Smooth muscle cell (in vitro differentiated cells): ENCODE measurements at regions not wholly inside any gene's neighbourhood (a gene's known extent, or its start where the extent isn't known, plus 50 kb on each side); places are given as distances from the start of the nearest gene placed in this dataset.

Experiments
- DNase-seq: peaks from one replicate; lab custom pipeline; 2025; ENCODE audit not compliant: unreplicated experiment; lab: John Stamatoyannopoulos, UW
- H2AFZ ChIP-seq: fragments of 200-600 bp; sonication (generic); 2 replicates; pipeline ENCODE4 v1.6.0; 2016; ENCODE audit warnings: antibody characterized with exemption, low read depth, mild to moderate bottlenecking
- H3F3A ChIP-seq: fragments of 200-600 bp; sonication (generic); 2 replicates; pipeline ENCODE4 v1.6.0; 2017; ENCODE audit warnings: antibody characterized with exemption, low read depth
- H3K27ac ChIP-seq: fragments of 200-600 bp; sonication (generic); 2 replicates; pipeline ENCODE4 v1.5.1; 2016; ENCODE audit warnings: low read depth, mild to moderate bottlenecking
- H3K27me3 ChIP-seq: fragments of 200-600 bp; sonication (generic); 2 replicates; pipeline ENCODE4 v1.6.1; 2016; ENCODE audit warnings: low read depth, mild to moderate bottlenecking
- H3K36me3 ChIP-seq: fragments of 200-600 bp; sonication (generic); 2 replicates; pipeline ENCODE4 v1.5.1; 2016; ENCODE audit warnings: low read depth
- H3K4me1 ChIP-seq: fragments of 200-600 bp; sonication (generic); 2 replicates; pipeline ENCODE4 v1.5.1; 2016; ENCODE audit warnings: low read depth
- H3K4me2 ChIP-seq: fragments of 200-600 bp; sonication (generic); 2 replicates; pipeline ENCODE4 v1.6.0; 2016; ENCODE audit warnings: mild to moderate bottlenecking
- H3K4me3 ChIP-seq: fragments of 200-600 bp; sonication (generic); 2 replicates; pipeline ENCODE4 v1.5.1; 2016; ENCODE audit warnings: mild to moderate bottlenecking
- H3K79me2 ChIP-seq: fragments of 200-600 bp; sonication (generic); 2 replicates; pipeline ENCODE4 v1.6.0; 2016; ENCODE audit warnings: low read depth, mild to moderate bottlenecking
- H3K9ac ChIP-seq: fragments of 200-600 bp; sonication (generic); 2 replicates; pipeline ENCODE4 v1.6.0; 2016; ENCODE audit warnings: low read depth
- H3K9me3 ChIP-seq: fragments of 200-600 bp; sonication (generic); replicated peaks from 2 replicates; pipeline ENCODE4 v1.5.1; 2016; ENCODE audit warnings: low read depth
- H4K20me1 ChIP-seq: fragments of 200-600 bp; sonication (generic); 2 replicates; pipeline ENCODE4 v1.6.0; 2016; ENCODE audit warnings: low read depth
- CTCF ChIP-seq: fragments of 200-600 bp; sonication (generic); IDR thresholded peaks from 2 replicates; pipeline ENCODE4 v1.5.1; 2017; ENCODE audit warnings: borderline replicate concordance, mild to moderate bottlenecking, antibody characterized with exemption; ENCODE audit not compliant: insufficient read depth, poor library complexity, severe bottlenecking
- WGBS: methylation state at CpG from one replicate; pipeline ENCODE4 v1.1.7; 2016; ENCODE audit warnings: low lambda C conversion rate; 5-methylcytosine and 5-hydroxymethylcytosine counted together

GRCh38 chr14:58964598-58964928, 223.9 kb upstream of the DAAM1 start:
- Histone ChIP-seq H3K79me2 (no peaks in the 10 kb centered on the region), H3K4me2 (no peak overlapping the region), H3K4me1 (peaks cover 2% of the 10 kb centered on the region), H4K20me1 (no peaks in the 10 kb centered on the region), H2AFZ (no peak overlapping the region), H3K36me3 (no peaks in the 10 kb centered on the region), H3K4me3 (no peak overlapping the region), H3K9me3 (no peaks in the 10 kb centered on the region), H3K27me3 (no peaks in the 10 kb centered on the region), H3K9ac (no peak overlapping the region), H3F3A (no peaks in the 10 kb centered on the region), H3K27ac (no peak overlapping the region)
- WGBS = 85% methylated on average over 9 of the region's 9 CpGs
- no peak for DNase-seq
- TF ChIP-seq CTCF = no peak

DNA sequence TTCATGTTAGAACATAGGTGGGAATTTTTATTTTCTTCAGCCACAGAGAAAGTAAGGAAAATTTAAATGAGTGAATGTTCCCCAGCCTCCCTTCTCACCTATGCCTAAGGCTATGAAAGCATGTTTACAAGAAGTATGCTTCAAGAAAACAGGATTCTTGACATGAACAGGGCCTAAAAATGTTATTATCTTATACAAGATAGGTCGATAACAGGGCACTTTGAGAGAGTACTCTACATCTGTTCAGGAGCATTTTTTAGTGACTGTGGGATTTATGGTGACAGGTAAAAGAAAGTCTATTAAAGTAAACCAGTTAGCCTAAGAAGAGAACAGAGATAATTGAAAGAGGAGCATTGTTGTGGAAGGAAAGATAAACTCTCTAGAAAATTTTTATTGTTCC, 222.9 kb upstream of the DAAM1 start:
- no peak for TF ChIP-seq CTCF
- Histone ChIP-seq H3K4me2 (no peak overlapping the region), H3K79me2 (no peaks in the 10 kb centered on the region), H3F3A (peaks cover under 1% of the 10 kb centered on the region), H2AFZ (peak overlapping the region; percentile 16), H3K27me3 (no peaks in the 10 kb centered on the region), H3K36me3 (no peaks in the 10 kb centered on the region), H3K27ac (no peak overlapping the region), H3K4me3 (no peak overlapping the region), H4K20me1 (no peaks in the 10 kb centered on the region), H3K4me1 (peaks cover 13% of the 10 kb centered on the region), H3K9me3 (no peaks in the 10 kb centered on the region), H3K9ac (no peak overlapping the region)
- no peak for DNase-seq
- 65% methylated on average over 1 of the region's 1 CpG for WGBS

- Histone ChIP-seq H3K4me1 (peaks cover 18% of the 10 kb centered on the region), H3K4me2 (no peak overlapping the region), H3K27me3 (no peaks in the 10 kb centered on the region), H3K9me3 (no peaks in the 10 kb centered on the region), H3K36me3 (no peaks in the 10 kb centered on the region), H3K27ac (no peak overlapping the region), H3K4me3 (no peak overlapping the region), H3F3A (peaks cover 7% of the 10 kb centered on the region), H3K79me2 (no peaks in the 10 kb centered on the region), H2AFZ (no peak overlapping the region), H4K20me1 (no peaks in the 10 kb centered on the region), H3K9ac (no peak overlapping the region)
- TF ChIP-seq CTCF = no peak
- WGBS = 93% methylated on average over 4 of the region's 4 CpGs
- no peak for DNase-seq
Measured at GRCh38 chr14:58966997-58967396, 221.5 kb upstream of the DAAM1 start.

GRCh38 chr14:58969951-58970751, 218.3 kb upstream of the DAAM1 start:
- Histone ChIP-seq H3K9me3 (no peaks in the 10 kb centered on the region), H3K27ac (peak overlapping the region; percentile 96), H3K79me2 (no peaks in the 10 kb centered on the region), H3K36me3 (no peaks in the 10 kb centered on the region), H3K4me2 (peak overlapping the region; percentile 44), H3F3A (peaks cover 7% of the 10 kb centered on the region), H3K4me1 (peaks cover 18% of the 10 kb centered on the region), H3K27me3 (no peaks in the 10 kb centered on the region), H3K4me3 (no peak overlapping the region), H3K9ac (peak overlapping the region; percentile 77), H4K20me1 (no peaks in the 10 kb centered on the region), H2AFZ (peak overlapping the region; percentile 96)
- no peak for TF ChIP-seq CTCF
- DNase-seq = peak; percentile 10
- 19% methylated on average over 10 of the region's 10 CpGs for WGBS
